ENCODE measurements at regions not wholly inside any gene's neighbourhood (a gene's known extent, or its start where the extent isn't known, plus 50 kb on each side); places are given as distances from the start of the nearest gene placed in this dataset.

GRCh38 chr5:155871623-155872022 lies 455.3 kb upstream of the SGCD start:
- no peak for TF ChIP-seq CTCF (IDR thresholded peaks at IDR 0.05)

GRCh38 chr5:155872629-155873220 lies 454.2 kb upstream of the SGCD start:
- DNase-seq: no peak
- intact Hi-C loops (cut with DNase I): no loop called here
- Histone ChIP-seq H3K4me1 (no peaks in the 10 kb centered on the region), H3K9me3 (no peaks in the 10 kb centered on the region), H3K27ac (no peak overlapping the region), H3K36me3 (ENCODE audit: insufficient read depth in 1 of 2, low read depth in 1 of 2) (no peaks in the 10 kb centered on the region), H3K4me3 (no peak overlapping the region), H3K27me3 (ENCODE audit: insufficient read depth in 3 of 3, low read length in 2 of 3) (no peaks in the 10 kb centered on the region)
- 50 to 57% (median 51%) methylated on average over 4 of the region's 4 CpGs for WGBS, 3 donors
- ATAC-seq: no peak
- no peak for TF ChIP-seq CTCF (IDR thresholded peaks at IDR 0.05)

More at GRCh38 chr5:155871623-155872022, 455.3 kb upstream of the SGCD start:
- intact Hi-C loops (cut with DNase I): no loop called here
- no peaks in the 10 kb centered on the region for H3K36me3 ChIP-seq (ENCODE audit: insufficient read depth in 1 of 2, low read depth in 1 of 2)
- ATAC-seq (no peak), DNase-seq (no peak)
- no peaks in the 10 kb centered on the region for H3K4me1 ChIP-seq
- H3K27me3 ChIP-seq (ENCODE audit: insufficient read depth in 3 of 3, low read length in 2 of 3): no peaks in the 10 kb centered on the region
- 29 to 42% (median 35%) methylated on average over 2 of the region's 2 CpGs for WGBS, 3 donors
- no peaks in the 10 kb centered on the region for H3K9me3 ChIP-seq
- H3K4me3 ChIP-seq: no peak overlapping the region
- H3K27ac ChIP-seq: no peak overlapping the region

GRCh38 chr5:155878991-155879575 lies 447.9 kb upstream of the SGCD start:
- ATAC-seq (no peak), DNase-seq (no peak)
- intact Hi-C loops (cut with DNase I): no loop called here
- Histone ChIP-seq H3K36me3 (ENCODE audit: insufficient read depth in 1 of 2, low read depth in 1 of 2) (no peaks in the 10 kb centered on the region), H3K27me3 (ENCODE audit: insufficient read depth in 3 of 3, low read length in 2 of 3) (no peaks in the 10 kb centered on the region), H3K9me3 (no peaks in the 10 kb centered on the region), H3K27ac (no peak overlapping the region), H3K4me1 (no peaks in the 10 kb centered on the region), H3K4me3 (no peak overlapping the region)
- 39 to 43% (median 39%) methylated on average over 6 of the region's 6 CpGs for WGBS, 3 donors
- no peak for TF ChIP-seq CTCF (IDR thresholded peaks at IDR 0.05)

GRCh38 chr5:155884041-155884440 lies 442.9 kb upstream of the SGCD start:
- Histone ChIP-seq H3K4me3 (no peak overlapping the region), H3K9me3 (no peaks in the 10 kb centered on the region), H3K36me3 (ENCODE audit: insufficient read depth in 1 of 2, low read depth in 1 of 2) (no peaks in the 10 kb centered on the region), H3K27ac (no peak overlapping the region), H3K4me1 (no peaks in the 10 kb centered on the region), H3K27me3 (ENCODE audit: insufficient read depth in 3 of 3, low read length in 2 of 3) (peaks cover 0 to 2% (median 0%) of the 10 kb centered on the region in 3 donors)
- intact Hi-C loops (cut with DNase I): no loop called here
- no peak for DNase-seq
- ATAC-seq: no peak
- TF ChIP-seq CTCF (IDR thresholded peaks at IDR 0.05): no peak
- WGBS, 3 donors: 28 to 32% (median 29%) methylated on average over 6 of the region's 6 CpGs

- 56 to 65% methylated on average over 1 of the region's 1 CpG; no CpG with 5 or more reads in 1 of the 3 donors for WGBS, 3 donors
- H3K36me3 ChIP-seq (ENCODE audit: insufficient read depth in 1 of 2, low read depth in 1 of 2): no peaks in the 10 kb centered on the region
- H3K4me3 ChIP-seq: no peak overlapping the region
- no peaks in the 10 kb centered on the region for H3K9me3 ChIP-seq
- H3K27ac ChIP-seq: no peak overlapping the region
- intact Hi-C loops (cut with DNase I): no loop called here
- ATAC-seq: no peak
- peaks cover 0 to 2% (median 0%) of the 10 kb centered on the region in 3 donors for H3K27me3 ChIP-seq (ENCODE audit: insufficient read depth in 3 of 3, low read length in 2 of 3)
- no peaks in the 10 kb centered on the region for H3K4me1 ChIP-seq
- no peak for TF ChIP-seq CTCF (IDR thresholded peaks at IDR 0.05)
- no peak for DNase-seq
Observed at GRCh38 chr5:155885199-155885598, 441.8 kb upstream of the SGCD start.
